NCI-H748 (cell line): ENCODE measurements at regions not wholly inside any gene's neighbourhood (a gene's known extent, or its start where the extent isn't known, plus 50 kb on each side); places are given as distances from the start of the nearest gene placed in this dataset.
"Not testable (repeated sequence)": the region's sequence is repeated elsewhere in the genome, so short reads cannot be mapped to it uniquely, and the experiment has no call there.

Experiments
- DNase-seq: peaks from one replicate; lab custom pipeline; 2025; ENCODE audit not compliant: unreplicated experiment; lab: John Stamatoyannopoulos, UW

GRCh38 chr3:180409883-180410282 lies 192.1 kb upstream of the TTC14 start:
- no peak for DNase-seq

- no peak for DNase-seq
Measured at GRCh38 chr3:180414157-180414556, 187.8 kb upstream of the TTC14 start.

GRCh38 chr3:180416111-180416594 lies 185.8 kb upstream of the TTC14 start:
- DNase-seq, result no peak

GRCh38 chr3:180417241-180417640 lies 184.7 kb upstream of the TTC14 start:
- no peak for DNase-seq

DNA sequence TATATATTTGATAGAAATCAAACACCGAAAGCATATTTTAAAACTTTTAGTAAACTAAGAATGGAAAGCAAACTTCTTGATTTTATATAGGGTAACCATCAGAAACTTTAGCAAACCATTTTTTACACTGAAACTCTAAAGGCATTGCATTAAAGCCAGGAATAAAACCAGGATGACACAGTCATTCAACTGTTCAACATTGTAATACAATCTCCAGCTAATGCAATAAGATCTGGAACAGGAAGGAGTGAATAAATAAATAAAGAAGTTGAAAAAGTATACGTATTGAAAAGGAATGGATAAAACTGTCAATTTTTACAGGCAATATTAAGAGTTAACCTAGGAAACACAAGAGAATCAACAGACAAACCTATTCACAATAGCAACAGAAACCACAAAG lies 181.9 kb upstream of the TTC14 start:
- no peak for DNase-seq

GRCh38 chr3:180420804-180421203 lies 181.2 kb upstream of the TTC14 start:
- no peak for DNase-seq

DNA sequence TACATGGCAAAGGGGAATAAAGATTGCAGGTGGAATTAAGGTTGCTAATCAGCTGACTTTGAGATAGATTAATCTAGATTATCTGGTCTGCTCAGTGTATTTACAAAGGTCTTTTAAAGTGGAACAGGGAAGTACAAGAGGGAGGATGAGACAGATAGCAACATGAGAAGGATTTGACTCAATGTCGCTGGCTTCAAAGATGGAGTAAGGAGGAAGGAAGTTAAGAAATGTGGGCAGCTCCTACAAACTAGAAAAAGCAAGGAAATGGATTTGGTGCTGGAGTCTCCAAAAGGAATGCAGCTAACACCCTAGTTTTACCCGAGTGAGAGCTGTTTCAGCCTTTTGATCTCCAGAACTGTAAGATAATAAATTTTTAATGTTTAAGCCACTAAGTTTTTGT lies 180.7 kb upstream of the TTC14 start:
- no peak for DNase-seq

DNA sequence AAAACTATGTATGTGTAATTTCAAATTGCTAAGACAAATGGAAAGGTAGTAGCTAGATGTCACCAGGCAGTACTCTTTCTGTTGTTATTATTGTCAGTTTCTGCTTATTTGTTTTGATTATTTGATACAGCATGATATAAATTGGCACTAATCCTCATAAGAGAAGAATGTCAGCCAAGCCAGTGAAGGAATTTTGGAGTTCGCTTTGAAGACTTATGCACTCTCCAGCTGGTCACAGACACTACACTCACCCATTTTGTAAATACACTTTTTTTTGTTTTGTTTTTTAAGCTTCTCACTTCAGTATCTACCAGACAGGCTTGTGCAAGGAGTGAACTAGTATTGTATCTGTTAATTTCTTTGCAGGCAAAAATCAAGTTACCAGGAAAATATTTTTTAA lies 180.2 kb upstream of the TTC14 start:
- DNase-seq, result no peak

DNA sequence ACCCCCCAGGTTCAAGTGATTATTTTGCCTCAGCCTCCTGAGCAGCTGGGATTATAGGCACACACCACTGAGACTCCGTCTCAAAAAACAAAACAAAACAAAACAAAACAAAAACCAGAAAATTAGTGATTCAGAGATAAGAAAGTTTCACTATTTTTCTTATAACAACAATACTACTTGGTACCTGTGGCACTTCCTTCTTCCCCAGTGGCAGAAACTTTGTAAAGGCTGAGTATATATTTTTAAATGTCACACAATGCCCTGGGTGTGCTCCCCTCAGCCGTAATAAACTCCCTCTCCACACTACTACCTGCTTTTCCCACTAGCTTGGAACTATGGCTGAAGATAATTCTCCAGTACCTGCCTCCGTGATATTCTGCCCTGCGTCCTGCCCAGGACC lies 177.7 kb upstream of the TTC14 start:
- DNase-seq, result not testable (repeated sequence)

DNA sequence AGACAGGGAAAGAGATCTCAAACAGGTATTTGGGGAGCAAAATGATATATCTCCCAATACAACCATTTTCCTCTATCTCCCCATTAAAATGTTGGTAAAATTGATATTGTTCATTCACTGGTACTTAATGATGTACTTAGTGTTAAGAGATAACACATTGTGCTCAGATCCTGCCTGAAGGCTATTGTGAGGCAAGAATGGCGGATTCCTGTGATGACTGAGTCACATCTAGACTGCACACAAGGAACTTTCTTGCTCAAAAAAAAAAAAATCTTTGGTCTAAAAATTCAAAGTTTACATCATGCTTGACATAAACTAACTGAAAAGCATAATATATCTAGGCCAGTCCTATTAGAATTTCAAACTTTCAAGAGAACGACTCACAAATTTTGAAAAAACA lies 171.1 kb upstream of the TTC14 start:
- no peak for DNase-seq

GRCh38 chr3:180433152-180433551 lies 168.8 kb upstream of the TTC14 start:
- no peak for DNase-seq

GRCh38 chr3:180447136-180447535 lies 154.8 kb upstream of the TTC14 start:
- DNase-seq, result no peak

DNA sequence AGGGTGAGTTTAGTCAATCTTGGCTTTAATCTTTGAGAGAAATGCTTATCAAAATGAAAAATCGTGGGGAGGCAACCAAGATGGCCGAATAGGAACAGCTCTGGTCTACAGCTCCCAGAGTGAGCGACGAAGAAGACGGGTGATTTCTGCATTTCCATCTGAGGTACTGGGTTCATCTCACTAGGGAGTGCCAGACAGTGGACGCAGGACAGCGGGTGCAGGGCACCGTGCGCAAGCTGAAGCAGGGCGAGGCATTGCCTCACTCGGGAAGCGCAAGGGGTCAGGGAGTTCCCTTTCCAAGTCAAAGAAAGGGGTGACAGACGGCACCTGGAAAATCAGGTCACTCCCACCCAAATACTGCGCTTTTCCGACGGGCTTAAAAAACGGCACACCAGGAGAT lies 153.6 kb upstream of the TTC14 start:
- DNase-seq, result not testable (repeated sequence)

DNA sequence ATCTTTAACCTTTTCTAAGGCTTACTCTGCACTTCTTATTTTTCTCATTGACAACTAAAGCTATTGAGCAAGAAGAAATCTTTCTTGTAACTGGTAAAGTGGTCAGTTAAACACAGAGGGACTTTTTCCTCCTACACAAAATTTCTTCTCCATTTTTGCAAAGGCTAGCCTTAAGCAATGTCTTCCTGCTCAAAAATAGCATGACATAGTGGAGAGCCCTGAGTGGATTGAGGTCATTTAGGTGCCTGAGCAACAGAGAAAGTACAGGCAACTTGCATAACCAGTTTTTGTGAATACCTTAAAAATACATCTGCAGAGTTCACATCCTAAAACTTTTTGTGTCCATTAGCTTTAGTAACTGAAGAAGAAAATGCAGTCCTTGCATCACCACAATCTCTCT lies 144.7 kb upstream of the TTC14 start:
- DNase-seq, result no peak

- no peak for DNase-seq
Measured at GRCh38 chr3:180466401-180467011, 135.5 kb upstream of the TTC14 start.

GRCh38 chr3:180467177-180467576 lies 134.8 kb upstream of the TTC14 start:
- no peak for DNase-seq

DNA sequence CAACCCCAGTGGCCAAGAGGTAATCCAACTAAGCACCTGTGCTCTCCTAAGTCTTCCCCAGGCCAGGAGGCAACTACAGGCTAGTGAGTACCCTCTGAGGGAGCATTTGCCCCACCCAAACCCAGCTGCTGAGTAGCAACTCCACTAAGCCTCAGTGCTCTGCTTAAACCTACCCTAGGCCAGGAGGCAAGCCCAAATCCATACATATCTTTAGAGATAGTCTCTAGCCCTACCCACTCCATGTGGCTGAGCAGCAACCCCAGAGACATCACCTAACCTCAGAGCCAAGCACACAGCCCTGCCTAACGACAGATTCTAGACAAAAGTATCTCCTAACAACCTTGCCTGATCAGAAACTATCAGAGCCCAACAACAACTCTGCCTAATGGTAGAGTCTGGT lies 132.8 kb upstream of the TTC14 start:
- DNase-seq, result no peak

DNA sequence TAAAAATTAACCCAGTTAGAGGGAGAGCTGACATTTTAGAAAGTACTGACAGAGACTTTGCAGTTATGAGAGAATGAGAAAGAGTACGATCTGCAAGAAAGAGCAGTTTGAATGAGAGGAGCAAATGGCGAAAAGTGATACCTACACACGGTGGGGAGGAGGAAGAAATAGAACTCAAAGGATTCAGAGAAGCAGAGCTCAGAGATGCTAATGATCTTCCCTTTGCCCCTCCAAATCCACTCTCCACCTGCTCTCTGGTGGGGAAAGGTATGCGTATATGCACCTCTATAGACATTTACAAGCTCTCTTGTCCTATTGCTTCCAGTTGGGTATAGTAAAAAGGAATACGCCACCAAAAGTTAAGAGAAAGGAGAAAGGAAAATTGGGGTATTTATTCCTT lies 123.3 kb upstream of the TTC14 start:
- DNase-seq, result no peak

- DNase-seq, result no peak
Measured at GRCh38 chr3:180492047-180492446, 109.9 kb upstream of the TTC14 start.

GRCh38 chr3:180496995-180497394 lies 105.0 kb upstream of the TTC14 start:
- no peak for DNase-seq

DNA sequence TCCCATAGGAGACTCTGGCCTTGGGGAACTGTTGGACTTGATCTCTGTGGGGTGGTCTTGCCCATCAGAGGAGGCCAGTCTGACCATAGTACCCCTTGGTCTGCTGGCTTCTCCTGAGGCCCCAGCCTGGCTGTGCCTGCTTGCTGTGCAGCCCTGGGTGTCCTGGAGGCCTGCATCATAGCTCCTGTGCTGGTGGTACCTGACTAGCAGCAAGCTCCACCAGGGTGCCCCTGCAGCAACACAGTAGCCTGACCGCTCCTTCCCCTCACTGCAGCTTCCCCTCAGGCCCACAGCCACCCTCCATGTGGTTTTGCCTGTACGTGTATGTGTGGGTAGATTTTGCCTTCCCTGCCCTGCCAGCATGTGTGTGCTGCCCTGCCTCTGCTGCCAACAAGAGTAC lies 85.6 kb upstream of the TTC14 start:
- DNase-seq, result no peak

DNA sequence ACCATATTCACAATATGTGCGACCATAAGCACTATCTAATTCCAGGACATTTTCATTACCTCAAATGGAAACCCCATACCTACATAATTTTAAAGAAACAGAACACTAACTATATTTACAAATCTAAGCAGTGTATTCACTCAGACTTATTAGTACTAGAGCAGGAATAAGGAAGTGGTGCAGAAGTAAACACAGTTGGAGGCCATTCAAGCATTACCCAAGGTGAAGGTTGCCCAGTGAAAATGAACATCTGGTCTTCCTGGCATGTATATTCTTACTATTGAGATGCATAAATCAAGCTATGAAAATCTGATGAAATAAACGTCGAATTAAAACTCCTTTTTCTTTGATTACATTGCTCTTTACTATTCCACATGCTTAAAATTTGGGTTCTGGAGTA lies 78.9 kb upstream of the TTC14 start:
- DNase-seq, result no peak

- no peak for DNase-seq
Measured at GRCh38 chr3:180528843-180529242, 73.1 kb upstream of the TTC14 start.

DNA sequence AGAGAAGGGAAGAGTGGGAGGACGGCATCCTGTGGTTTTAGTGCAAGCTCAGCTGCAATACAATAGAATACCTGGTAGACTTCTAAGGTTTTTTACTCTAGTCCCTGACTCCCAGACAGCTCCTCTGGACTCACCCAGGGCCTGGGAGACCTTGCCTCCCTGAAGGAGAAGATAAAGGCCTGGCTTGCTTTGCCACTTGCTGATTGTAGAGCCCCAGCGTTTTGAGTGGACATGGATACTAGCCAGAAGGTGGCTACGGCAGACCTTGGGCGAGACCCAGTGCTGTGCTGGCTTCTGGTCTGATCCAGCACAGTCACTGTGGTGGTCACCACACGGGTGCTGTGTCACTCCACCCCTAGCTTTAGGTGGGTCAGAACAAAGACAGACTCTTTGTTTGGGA lies 72.2 kb upstream of the TTC14 start:
- DNase-seq, result no peak
